Activated T-helper 1 cell treated with anti-CD3 and anti-CD28 coated beads, Interleukin-12 subunit alpha, Interleukin-12 subunit beta, Interleukin-2, Interleukin-4 antibody, amounts not matched to agents 30 ng/mL and 10 ng/mL and 1 ng/mL, durations not matched to agents 14 hours and 24 hours and 36 hours (primary cell): ENCODE measurements at regions not wholly inside any gene's neighbourhood (a gene's known extent, or its start where the extent isn't known, plus 50 kb on each side); places are given as distances from the start of the nearest gene placed in this dataset.
"Not testable (repeated sequence)": the region's sequence is repeated elsewhere in the genome, so short reads cannot be mapped to it uniquely, and the experiment has no call there.

Experiments
- DNase-seq: peaks from one replicate; pipeline ENCODE4 v3.0.0; 2021; ENCODE audit warnings: low spot score
- H3K27ac Mint-ChIP-seq: one replicate; pipeline ENCODE4 v1.8.0; 2021; ENCODE audit warnings: mild to moderate bottlenecking, mixed read lengths
- H3K27me3 Mint-ChIP-seq: one replicate; pipeline ENCODE4 v1.8.0; 2022; ENCODE audit warnings: mild to moderate bottlenecking, moderate library complexity, mixed read lengths; ENCODE audit not compliant: insufficient read depth
- H3K36me3 Mint-ChIP-seq: one replicate; pipeline ENCODE4 v1.8.0; 2021; ENCODE audit warnings: low read depth, mixed read lengths
- H3K4me1 Mint-ChIP-seq: one replicate; pipeline ENCODE4 v1.8.0; 2021; ENCODE audit warnings: low read depth, mixed read lengths
- H3K4me3 Mint-ChIP-seq: one replicate; pipeline ENCODE4 v1.8.0; 2021; ENCODE audit warnings: mild to moderate bottlenecking, moderate library complexity, mixed read lengths
- H3K9me3 Mint-ChIP-seq: one replicate; pipeline ENCODE4 v1.8.0; 2021; ENCODE audit warnings: mixed read lengths
- intact Hi-C: fragments of 100-400 bp; cut with micrococcal nuclease; formaldehyde crosslinking; loops from one replicate; pipeline ENCODE4 v1.15.1; 2024

DNA sequence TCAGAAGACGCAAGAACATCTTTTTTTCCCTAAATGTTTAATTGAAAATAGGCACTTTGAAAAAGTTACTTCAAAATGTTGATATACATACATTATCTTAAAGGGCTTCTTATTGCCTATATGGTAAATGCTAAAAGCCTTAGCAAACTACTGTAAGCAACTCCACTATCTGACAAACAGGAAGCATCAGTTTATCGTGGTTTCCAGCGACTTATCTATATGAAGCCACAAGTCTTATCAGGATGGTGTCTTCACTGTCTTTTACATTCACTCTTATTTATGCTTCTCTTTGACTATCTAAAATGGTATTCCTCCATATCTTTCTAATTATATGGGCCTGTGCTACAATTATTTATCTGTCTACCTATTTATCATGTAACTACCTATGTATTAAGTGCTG lies 2091.9 kb downstream of the LRRC4C start:
- Mint-ChIP-seq H3K27ac (no peak overlapping the region), H3K4me1 (peaks cover 9% of the 10 kb centered on the region), H3K9me3 (no peaks in the 10 kb centered on the region), H3K4me3 (no peak overlapping the region), H3K27me3 (peaks cover under 1% of the 10 kb centered on the region), H3K36me3 (no peaks in the 10 kb centered on the region)
- DNase-seq = no peak
- intact Hi-C loops = no loop called here

DNA sequence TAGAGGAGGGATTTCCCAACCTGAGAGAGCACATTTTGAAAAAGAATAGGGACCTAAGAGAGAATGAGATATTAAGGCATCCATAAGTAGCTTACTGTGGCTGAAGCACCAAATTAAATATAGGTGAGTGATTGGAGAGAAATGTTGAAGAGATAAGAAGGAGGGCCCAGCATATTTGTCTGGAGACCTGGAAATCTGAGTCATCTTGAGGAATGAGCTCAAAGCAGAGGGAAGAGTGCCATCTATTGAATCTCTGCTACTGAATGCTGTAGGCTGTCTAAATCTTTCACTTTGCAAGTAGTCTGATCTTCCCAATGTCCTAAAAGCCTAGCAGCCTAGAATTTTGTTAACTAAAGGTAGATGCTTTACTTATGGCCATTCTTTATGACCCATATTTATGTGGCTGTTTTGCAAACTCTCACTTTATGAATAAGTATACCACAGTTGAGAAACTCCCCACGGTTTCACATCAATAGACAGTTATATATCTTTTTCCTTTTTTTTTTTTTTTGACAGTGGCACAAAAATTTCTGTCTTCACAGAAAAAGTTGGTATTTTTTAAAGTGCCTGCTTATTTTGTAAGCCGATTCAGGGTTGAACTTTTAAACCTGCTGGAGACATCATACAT lies 2093.5 kb downstream of the LRRC4C start:
- peaks cover 2% of the 10 kb centered on the region for H3K27me3 Mint-ChIP-seq
- H3K36me3 Mint-ChIP-seq = no peaks in the 10 kb centered on the region
- H3K4me3 Mint-ChIP-seq = no peak overlapping the region
- H3K4me1 Mint-ChIP-seq = peaks cover 4% of the 10 kb centered on the region
- no peak overlapping the region for H3K27ac Mint-ChIP-seq
- H3K9me3 Mint-ChIP-seq = no peaks in the 10 kb centered on the region
- no peak for DNase-seq
- intact Hi-C loops = no loop called here

DNA sequence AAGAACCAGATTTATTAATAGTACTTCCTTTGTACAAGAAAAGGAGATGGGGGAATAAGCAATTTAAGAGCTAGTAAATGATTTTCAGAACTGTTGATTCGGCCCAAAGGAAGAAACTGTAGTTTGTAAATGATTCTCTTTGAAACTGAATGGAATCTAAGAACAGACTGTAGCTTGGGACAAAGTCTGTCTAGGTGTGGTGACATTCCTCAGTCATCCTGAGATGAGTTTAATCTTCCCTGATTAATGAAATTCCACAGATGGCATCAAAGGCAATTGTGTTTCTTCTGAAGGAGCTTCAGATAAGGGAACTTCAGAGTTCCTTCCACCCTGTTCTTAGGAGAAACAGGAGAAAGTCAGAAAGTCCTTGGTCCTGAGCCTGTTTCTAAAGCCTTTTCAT lies 2095.9 kb downstream of the LRRC4C start:
- Mint-ChIP-seq H3K9me3 (no peaks in the 10 kb centered on the region), H3K4me1 (peaks cover 4% of the 10 kb centered on the region), H3K36me3 (no peaks in the 10 kb centered on the region), H3K4me3 (no peak overlapping the region), H3K27me3 (peaks cover 4% of the 10 kb centered on the region), H3K27ac (no peak overlapping the region)
- intact Hi-C loops = no loop called here
- no peak for DNase-seq

GRCh38 chr11:39361557-39361956 lies 2097.9 kb downstream of the LRRC4C start:
- intact Hi-C loops = no loop called here
- Mint-ChIP-seq H3K4me3 (no peak overlapping the region), H3K9me3 (no peaks in the 10 kb centered on the region)

DNA sequence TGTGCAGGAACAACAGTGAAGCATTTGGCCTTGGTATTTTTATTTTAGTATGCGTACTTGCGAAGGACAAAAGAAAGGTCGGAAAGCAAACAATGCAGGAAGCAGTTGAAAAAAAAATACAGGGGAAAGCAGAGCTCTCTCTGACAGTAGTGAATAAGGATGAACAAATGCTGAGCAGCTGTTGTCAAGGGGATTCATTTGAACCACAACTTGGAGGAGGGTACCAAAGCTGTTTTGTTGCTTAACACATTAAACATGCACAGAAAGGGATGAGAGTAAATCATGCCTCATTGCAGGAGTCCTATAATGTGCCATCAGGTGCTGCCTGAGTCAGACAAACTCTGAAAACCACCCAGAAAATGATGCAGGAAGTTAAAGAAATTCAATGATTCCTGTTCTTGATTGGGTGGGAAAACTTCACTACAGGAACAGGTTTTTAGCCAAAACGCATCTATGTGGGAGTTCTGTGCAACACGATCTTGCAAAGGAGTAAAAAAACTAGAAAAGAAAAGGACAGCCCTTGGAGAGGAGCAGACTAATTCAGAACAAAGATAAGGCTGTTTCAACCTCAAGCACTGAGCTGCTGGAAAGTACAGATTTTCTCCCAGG lies 2113.5 kb downstream of the LRRC4C start:
- H3K9me3 Mint-ChIP-seq = no peaks in the 10 kb centered on the region
- no peaks in the 10 kb centered on the region for H3K4me1 Mint-ChIP-seq
- H3K4me3 Mint-ChIP-seq = no peak overlapping the region
- no peaks in the 10 kb centered on the region for H3K36me3 Mint-ChIP-seq
- DNase-seq = no peak
- H3K27me3 Mint-ChIP-seq = no peaks in the 10 kb centered on the region
- intact Hi-C loops = no loop called here
- no peak overlapping the region for H3K27ac Mint-ChIP-seq

More at GRCh38 chr11:39361557-39361956, 2097.9 kb downstream of the LRRC4C start:
- Mint-ChIP-seq H3K4me1 (no peaks in the 10 kb centered on the region), H3K27me3 (peaks cover 4% of the 10 kb centered on the region), H3K27ac (no peak overlapping the region), H3K36me3 (no peaks in the 10 kb centered on the region)
- DNase-seq = no peak

DNA sequence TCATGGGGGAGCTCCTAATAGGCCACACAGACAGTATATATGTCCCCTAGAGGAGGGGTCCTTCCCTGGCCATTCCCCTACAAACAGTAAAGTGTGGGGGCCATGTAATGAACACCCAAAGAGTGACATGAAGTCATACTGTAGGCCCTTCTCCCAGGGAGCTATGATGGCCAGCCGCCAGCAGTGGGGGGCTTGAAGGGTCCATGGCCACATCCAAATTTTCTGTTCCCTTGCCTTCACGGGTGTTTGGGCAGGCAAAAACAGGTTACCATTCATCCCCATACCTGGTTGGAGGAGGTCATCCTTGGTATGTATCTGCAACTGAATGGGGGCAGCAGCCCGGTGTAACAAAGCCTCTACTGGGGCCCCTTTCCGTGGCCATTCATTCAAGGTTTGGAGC lies 2118.0 kb downstream of the LRRC4C start:
- Mint-ChIP-seq H3K4me3 (no peak overlapping the region), H3K36me3 (no peaks in the 10 kb centered on the region), H3K9me3 (peaks cover 5% of the 10 kb centered on the region), H3K27ac (no peak overlapping the region), H3K4me1 (no peaks in the 10 kb centered on the region), H3K27me3 (no peaks in the 10 kb centered on the region)
- DNase-seq = no peak
- intact Hi-C loops = no loop called here

GRCh38 chr11:39333006-39333405 lies 2126.4 kb downstream of the LRRC4C start:
- H3K27ac Mint-ChIP-seq, intact Hi-C loops, DNase-seq, H3K4me3 Mint-ChIP-seq, H3K27me3 Mint-ChIP-seq, H3K36me3 Mint-ChIP-seq, H3K4me1 Mint-ChIP-seq, H3K9me3 Mint-ChIP-seq: not testable (repeated sequence)

- Mint-ChIP-seq H3K27ac (no peak overlapping the region), H3K27me3 (no peaks in the 10 kb centered on the region), H3K4me1 (no peaks in the 10 kb centered on the region), H3K9me3 (peaks cover 2% of the 10 kb centered on the region), H3K36me3 (no peaks in the 10 kb centered on the region), H3K4me3 (no peak overlapping the region)
- intact Hi-C loops = no loop called here
- DNase-seq = no peak
These were observed 2132.2 kb downstream of the LRRC4C start for GRCh38 chr11:39327302-39327701.

DNA sequence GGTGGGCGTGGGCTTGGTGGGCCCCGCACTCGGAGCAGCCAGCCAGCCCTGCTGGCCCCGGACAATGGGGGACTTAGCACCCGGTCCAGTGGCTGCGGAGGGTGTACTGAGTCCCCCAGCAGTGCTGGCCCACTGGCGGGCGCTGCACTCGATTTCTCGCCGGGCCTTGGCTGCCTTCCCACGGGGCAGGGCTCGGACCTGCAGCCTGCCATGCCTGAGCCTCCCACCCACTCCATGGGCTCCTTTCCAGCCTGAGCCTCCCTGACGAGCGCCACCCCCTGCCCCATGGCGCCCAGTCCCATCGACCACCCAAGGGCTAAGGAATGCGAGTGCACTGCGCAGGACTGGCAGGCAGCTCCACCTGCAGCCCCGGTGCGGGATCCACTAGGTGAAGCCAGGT lies 2147.6 kb downstream of the LRRC4C start:
- H3K27me3 Mint-ChIP-seq, intact Hi-C loops, H3K36me3 Mint-ChIP-seq, H3K27ac Mint-ChIP-seq, H3K4me1 Mint-ChIP-seq, H3K4me3 Mint-ChIP-seq, DNase-seq: not testable (repeated sequence)
- peaks cover 24% of the 10 kb centered on the region for H3K9me3 Mint-ChIP-seq

DNA sequence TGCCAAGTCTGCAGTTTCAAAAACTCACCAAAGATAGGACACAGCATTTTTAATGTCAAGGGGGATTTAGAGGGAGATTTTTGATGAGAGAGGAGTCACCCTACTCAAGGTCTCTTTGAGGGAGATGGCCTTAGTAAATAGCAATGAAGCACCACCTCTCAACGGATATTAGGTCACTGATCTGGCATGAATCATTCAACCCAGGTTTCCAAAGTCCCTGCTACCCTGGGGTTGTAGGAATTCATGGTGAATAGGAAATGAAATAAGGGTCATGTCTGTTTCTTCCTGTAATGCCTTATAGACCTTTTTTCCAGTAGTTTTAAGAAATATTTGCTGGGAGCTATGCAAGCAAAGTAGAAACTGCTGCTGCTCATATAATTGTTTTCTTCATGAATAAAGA lies 2154.9 kb downstream of the LRRC4C start:
- intact Hi-C loops = no loop called here
- Mint-ChIP-seq H3K4me1 (no peaks in the 10 kb centered on the region), H3K4me3 (no peak overlapping the region), H3K36me3 (no peaks in the 10 kb centered on the region), H3K9me3 (peaks cover 18% of the 10 kb centered on the region), H3K27ac (no peak overlapping the region), H3K27me3 (no peaks in the 10 kb centered on the region)
- DNase-seq = no peak

DNA sequence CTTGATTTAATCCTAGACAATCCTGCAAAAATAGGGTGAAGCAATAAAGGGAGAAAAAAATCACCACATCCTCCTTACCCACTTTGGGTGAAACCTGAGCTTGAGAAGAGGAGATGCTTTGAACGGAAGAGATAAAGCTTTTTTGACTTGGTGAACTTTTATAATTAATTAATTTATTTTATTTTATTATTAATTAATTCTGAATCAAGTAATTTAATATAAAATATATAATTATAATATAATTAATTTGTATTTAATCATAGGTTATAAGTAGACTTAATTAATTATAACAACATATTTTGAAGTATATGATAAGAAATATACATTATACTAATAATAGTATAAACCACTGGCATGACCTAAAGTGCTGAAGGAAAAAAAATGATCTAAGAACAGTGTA lies 2164.8 kb downstream of the LRRC4C start:
- Mint-ChIP-seq H3K9me3 (peaks cover 47% of the 10 kb centered on the region), H3K4me3 (no peak overlapping the region), H3K36me3 (no peaks in the 10 kb centered on the region), H3K4me1 (no peaks in the 10 kb centered on the region), H3K27me3 (no peaks in the 10 kb centered on the region), H3K27ac (no peak overlapping the region)
- no peak for DNase-seq
- intact Hi-C loops = no loop called here

DNA sequence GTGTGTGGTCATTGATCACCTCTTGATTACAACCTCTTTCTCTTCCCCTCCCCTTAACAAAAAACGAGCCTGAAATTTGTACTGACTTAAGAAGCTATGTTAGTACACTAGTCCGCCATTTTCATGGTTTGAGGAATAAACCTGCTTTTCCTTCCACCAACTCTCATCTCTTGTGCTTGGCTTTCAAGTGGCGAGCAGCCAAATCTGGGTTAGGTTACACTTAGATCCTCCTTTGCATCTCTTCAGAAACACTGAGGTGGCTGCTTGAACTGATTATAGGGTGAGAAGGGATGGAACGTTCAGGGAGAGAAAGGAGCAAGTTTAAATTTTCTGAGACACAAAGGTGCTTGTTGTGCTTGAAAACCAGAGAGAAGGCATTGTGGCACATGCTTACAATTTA lies 2171.4 kb downstream of the LRRC4C start:
- Mint-ChIP-seq H3K36me3 (no peaks in the 10 kb centered on the region), H3K4me1 (no peaks in the 10 kb centered on the region), H3K27ac (no peak overlapping the region), H3K27me3 (no peaks in the 10 kb centered on the region), H3K9me3 (peaks cover 33% of the 10 kb centered on the region), H3K4me3 (no peak overlapping the region)
- no peak for DNase-seq
- intact Hi-C loops = no loop called here

DNA sequence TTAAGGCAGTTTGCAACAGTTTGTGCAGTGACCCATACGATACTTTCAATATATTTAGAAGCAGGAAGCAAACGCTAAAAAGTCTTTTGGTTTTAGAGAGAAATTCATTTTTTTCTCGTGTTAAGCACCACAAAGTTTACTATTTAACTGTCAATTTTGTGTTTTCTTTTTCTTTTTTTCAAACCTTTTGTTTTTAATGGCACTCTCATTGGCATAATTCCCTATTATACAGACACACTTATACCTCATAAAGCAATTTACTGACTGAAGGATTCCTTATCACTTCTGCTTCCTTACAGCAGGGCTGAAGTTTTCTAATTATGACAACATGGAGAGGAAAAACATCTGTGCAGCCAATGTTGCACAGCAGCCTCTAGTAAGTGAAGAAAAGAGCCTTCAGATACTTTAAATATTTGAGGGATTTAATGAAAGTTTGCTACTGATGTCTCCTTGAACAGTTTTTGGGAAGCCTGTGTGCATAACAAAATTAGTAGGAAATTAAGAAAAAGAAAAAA lies 2191.2 kb downstream of the LRRC4C start:
- Mint-ChIP-seq H3K27me3 (no peaks in the 10 kb centered on the region), H3K27ac (no peak overlapping the region), H3K4me1 (no peaks in the 10 kb centered on the region), H3K36me3 (no peaks in the 10 kb centered on the region), H3K9me3 (peaks cover 9% of the 10 kb centered on the region), H3K4me3 (no peak overlapping the region)
- intact Hi-C loops = no loop called here
- no peak for DNase-seq

- no peak overlapping the region for H3K4me3 Mint-ChIP-seq
- no peak for DNase-seq
- H3K27me3 Mint-ChIP-seq = no peaks in the 10 kb centered on the region
- H3K4me1 Mint-ChIP-seq = no peaks in the 10 kb centered on the region
- peaks cover 35% of the 10 kb centered on the region for H3K9me3 Mint-ChIP-seq
- intact Hi-C loops = no loop called here
- no peaks in the 10 kb centered on the region for H3K36me3 Mint-ChIP-seq
- no peak overlapping the region for H3K27ac Mint-ChIP-seq
These were observed 2203.8 kb downstream of the LRRC4C start for GRCh38 chr11:39255648-39256047.
